ENCODE measurements at regions not wholly inside any gene's neighbourhood (a gene's known extent, or its start where the extent isn't known, plus 50 kb on each side); places are given as distances from the start of the nearest gene placed in this dataset.

DNA sequence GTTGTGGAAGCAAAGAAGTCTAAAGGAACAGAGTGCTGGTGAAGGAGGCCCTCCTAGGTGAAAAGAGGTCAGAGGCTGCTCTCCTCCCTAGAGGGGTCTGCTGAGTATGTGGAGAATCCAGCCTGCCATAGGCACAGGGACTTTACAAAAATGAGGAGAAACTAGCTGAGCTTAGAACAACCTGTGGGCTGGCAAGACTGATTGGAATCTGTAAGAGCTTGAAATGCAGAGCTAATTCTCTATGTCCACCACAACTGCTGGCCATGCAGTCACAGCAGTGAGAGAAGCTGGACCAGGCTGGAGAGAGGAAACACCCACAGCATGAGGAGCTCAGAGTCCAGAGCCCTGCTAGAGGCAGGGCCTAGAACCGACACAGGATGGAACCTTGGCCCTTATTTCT, 251.0 kb upstream of the MGAT5 start:
- TF ChIP-seq EZH2 (IDR thresholded peaks at IDR 0.05; ENCODE audit: low read depth, unreplicated experiment) (no peak), ZNF114 (CRISPR knock-in tag; IDR thresholded peaks at IDR 0.05) (no peak)
- TF ChIP-seq, protein P1, sequence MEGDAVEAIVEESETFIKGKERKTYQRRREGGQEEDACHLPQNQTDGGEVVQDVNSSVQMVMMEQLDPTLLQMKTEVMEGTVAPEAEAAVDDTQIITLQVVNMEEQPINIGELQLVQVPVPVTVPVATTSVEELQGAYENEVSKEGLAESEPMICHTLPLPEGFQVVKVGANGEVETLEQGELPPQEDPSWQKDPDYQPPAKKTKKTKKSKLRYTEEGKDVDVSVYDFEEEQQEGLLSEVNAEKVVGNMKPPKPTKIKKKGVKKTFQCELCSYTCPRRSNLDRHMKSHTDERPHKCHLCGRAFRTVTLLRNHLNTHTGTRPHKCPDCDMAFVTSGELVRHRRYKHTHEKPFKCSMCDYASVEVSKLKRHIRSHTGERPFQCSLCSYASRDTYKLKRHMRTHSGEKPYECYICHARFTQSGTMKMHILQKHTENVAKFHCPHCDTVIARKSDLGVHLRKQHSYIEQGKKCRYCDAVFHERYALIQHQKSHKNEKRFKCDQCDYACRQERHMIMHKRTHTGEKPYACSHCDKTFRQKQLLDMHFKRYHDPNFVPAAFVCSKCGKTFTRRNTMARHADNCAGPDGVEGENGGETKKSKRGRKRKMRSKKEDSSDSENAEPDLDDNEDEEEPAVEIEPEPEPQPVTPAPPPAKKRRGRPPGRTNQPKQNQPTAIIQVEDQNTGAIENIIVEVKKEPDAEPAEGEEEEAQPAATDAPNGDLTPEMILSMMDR (conservative IDR thresholded peaks at IDR 0.05; ENCODE audit: low read depth in 2 of 2), result no peak

Data from GM23338 (cell line).